Stimulated activated CD8-positive, alpha-beta memory T cell treated with anti-CD3 and anti-CD28 coated beads, Interleukin-12 subunit alpha, Interleukin-12 subunit beta, amount 100 ng/mL, for 4 hours (primary cell): ENCODE measurements at regions not wholly inside any gene's neighbourhood (a gene's known extent, or its start where the extent isn't known, plus 50 kb on each side); places are given as distances from the start of the nearest gene placed in this dataset.
"Not testable (repeated sequence)": the region's sequence is repeated elsewhere in the genome, so short reads cannot be mapped to it uniquely, and the experiment has no call there.

ENCODE experiments used
- DNase-seq: peaks from one replicate; pipeline ENCODE4 v3.0.0-alpha.2; 2020; ENCODE audit warnings: low read depth

DNA sequence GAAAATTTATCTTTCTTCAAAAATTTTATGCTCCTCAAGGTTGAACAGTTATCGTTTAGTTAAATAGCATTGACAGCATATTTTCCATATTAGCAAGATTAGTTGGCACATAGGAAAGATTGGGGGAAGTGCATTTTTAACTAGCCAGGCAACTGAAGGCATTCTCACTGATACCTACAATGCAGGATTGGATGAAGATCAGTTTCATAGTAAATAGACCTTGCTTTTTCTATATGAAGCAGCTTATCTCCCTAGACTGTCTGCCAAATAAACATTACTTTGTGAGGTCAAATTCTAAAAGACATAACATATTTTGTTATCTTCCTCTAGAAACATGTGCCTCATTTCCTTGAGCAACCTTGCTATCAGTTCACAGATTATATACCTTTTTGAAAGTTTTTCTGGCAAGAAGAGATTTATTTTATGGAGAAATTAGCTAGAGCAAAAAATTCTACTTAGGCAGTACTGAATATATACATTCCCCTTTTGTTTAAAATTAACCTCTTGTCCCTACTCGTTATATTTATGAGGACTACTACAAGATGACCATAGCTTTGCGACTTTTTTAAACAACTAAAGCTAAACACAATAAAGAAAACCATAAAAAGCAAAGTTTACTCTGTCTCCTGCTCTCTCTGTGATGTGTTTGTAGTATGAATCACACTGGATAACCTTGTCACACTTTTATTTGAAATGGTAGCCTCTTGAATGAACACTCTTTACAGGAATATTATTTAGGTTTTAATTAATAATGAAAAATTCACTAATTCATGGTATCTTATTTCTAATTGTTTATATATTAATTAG is 654.9 kb upstream of the TBL1XR1 start:
- DNase-seq, result no peak

GRCh38 chr3:177855021-177855420 is 657.7 kb upstream of the TBL1XR1 start:
- DNase-seq, result no peak

DNA sequence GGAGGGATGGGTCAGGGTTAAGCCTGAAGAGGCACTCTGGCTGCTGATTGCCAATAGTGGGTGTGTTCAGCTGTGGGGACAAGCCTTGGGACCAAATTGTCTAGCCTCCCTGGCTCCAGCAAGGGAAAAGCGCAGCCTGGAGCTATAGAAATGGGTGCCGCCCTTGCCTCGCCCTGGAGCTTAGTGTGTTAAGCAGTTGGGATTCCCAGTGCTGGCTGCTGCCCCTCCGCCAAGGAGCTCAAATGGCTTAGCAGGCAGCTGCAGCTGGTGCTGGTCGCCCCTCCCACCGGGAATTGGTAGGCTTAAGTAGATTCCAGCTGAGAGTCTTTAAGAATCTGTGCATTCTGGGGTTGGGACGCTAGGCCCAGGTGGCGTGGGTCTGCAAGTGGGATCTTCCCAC is 662.9 kb upstream of the TBL1XR1 start:
- DNase-seq, result no peak

DNA sequence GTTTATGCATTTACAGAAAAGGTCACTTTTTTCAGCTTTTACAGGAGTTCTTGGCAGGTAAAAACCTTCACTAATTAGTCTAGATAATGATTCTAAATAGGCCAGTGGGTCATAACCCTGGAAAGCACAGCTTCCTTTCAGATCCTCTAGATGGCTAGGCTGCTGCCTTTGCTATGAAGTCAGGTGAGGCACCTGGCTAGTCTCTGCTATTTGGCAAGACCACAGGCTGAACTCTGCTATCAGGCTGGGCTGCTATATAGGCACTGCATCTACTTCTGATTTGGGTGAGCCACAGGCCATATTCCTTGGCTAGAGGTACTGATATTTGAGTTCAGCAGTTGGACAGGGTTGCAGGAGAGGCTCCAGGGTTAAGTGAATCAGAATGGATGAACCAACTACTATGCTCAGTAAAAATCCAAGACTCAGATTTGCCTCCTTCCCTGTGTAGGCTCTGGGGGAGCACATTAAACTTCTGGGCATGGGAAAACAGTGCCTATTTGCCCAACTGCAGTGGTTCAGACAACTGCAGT is 665.7 kb upstream of the TBL1XR1 start:
- no peak for DNase-seq

GRCh38 chr3:177871267-177871666 is 665.0 kb upstream of the KCNMB2 start:
- not testable (repeated sequence) for DNase-seq

DNA sequence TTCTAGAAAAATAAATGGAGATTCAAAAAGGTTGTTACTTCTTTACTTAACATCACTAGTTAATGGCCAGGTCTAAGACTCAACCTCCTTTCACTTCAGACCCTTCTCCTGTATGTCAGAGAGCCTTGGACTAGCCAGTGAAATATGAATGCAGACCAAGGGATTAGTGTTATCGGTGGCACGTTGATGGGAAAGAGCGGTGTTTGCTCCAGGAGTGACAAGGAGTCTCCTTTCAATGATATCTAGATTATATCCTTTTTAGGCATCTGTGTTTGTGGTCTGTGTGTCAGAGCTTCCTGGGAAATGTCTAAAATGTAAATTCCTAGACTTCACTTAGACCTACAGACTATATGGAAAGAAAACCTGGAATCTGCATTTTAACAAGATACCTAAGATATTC is 658.0 kb upstream of the KCNMB2 start:
- no peak for DNase-seq

DNA sequence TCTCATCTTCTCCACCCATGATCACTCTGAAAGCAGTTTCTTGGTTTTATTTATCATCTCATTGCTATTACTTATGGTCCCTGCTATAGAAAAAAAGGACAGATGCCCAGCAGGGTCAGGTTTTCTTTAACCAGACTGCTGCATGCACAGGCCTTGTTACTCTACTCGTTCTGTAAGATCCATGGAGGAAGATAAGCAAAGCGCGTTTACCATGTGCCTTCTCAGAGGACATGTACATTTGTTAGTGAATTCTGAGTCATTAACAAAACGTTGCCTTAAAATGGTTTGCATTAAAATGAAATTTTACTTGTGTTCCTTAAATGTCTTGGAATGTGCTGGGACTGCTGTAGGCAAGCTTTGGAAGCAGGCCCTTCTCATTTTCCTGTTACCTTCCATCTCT is 657.3 kb upstream of the KCNMB2 start:
- DNase-seq, result no peak

- DNase-seq, result no peak
Measured at GRCh38 chr3:177881351-177881750, 654.9 kb upstream of the KCNMB2 start.

GRCh38 chr3:177882124-177882648 is 654.0 kb upstream of the KCNMB2 start:
- DNase-seq, result no peak

DNA sequence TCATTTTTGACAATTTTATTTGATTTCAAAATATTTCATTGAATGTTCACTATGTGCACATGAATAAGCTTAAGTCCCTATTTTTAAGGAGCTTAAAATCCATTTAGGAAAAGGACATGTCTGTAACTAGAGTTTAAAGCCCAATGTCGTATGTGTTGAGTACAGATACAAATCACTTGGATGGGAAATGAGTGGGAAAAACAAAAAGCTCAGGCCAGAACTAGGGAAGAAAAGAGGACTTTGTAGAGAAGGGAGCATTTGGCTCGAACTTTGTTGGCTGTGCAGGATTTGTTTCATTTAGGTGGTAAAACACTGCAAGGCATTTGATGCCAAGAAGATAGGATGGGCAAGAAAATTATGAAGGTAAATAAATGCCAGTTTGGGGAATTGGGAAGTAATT is 653.1 kb upstream of the KCNMB2 start:
- DNase-seq, result no peak

DNA sequence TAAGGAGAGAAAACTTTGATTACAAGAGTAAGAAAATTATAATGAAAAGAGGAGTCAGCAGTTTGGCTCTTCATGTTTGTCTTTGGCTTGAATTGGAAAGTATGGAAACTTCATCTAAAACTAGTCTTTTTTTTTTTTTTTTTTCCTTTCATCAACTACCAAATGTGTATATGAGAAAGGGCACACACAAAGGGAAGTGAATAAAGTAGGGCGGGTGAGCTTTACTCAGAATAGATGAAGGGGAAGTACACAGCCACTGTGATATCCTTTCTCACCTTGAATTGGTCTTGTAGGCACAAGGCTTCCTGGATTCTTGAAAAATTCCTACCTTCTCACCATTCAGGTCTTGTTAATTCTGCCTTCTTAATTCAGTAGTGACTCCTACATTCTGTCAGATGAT is 652.3 kb upstream of the KCNMB2 start:
- DNase-seq, result no peak

GRCh38 chr3:177885063-177885462 is 651.2 kb upstream of the KCNMB2 start:
- DNase-seq, result no peak

DNA sequence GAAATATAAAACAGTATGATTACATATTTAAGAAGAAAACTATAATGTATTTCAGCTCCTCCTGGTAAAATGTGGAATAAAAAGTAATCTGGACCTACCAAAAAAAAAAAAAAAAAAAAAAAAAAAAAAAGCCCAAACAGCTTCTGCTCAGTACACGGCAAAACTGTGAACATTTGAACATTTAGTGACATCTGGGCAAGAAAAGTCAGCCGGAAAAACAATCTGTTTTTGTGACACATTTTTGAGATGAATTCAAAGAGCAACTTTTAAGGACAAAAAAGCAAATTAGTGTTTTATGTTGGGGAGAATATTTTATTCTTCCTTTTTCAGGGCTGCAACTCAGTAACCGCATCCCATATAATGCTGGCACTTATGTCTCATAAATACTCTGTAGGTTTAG is 649.7 kb upstream of the KCNMB2 start:
- no peak for DNase-seq

DNA sequence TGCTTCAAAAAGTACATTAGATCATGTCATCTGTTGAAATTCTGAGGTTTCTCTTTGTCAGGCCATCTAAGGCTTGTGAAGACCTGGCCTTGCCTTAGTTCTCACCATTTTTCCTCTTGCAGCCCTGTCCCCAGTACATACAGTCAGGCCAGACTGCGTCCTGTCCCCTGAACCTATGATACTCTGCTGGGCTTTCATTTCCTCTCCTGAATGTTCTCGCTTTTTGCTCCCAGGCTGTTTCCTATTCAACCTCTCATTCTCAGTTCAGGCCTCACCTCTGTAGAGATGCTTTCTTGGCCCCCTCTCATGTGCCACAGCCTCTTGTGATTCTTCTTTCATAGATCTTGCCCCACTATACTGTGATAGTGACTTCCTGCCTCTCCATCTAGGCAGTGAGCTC is 648.8 kb upstream of the KCNMB2 start:
- no peak for DNase-seq

DNA sequence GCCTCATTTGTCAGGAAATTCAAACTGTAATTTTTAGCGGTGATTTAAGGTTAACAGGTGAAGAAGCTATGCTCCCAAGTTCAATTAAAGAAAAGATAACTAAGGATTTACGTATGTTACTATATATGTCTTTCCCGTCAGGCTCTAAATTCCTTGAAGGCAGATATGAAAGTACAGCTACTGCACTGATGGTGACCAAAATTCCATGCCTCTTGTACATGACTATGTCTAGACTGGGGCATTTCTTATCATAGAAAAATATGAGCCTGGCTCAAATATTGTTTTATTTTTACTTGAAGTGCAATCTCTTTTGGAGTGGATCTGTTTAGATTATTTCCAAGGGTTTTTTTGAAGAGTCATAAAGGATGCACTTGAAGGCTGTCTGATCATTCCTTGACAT is 647.1 kb upstream of the KCNMB2 start:
- no peak for DNase-seq

DNA sequence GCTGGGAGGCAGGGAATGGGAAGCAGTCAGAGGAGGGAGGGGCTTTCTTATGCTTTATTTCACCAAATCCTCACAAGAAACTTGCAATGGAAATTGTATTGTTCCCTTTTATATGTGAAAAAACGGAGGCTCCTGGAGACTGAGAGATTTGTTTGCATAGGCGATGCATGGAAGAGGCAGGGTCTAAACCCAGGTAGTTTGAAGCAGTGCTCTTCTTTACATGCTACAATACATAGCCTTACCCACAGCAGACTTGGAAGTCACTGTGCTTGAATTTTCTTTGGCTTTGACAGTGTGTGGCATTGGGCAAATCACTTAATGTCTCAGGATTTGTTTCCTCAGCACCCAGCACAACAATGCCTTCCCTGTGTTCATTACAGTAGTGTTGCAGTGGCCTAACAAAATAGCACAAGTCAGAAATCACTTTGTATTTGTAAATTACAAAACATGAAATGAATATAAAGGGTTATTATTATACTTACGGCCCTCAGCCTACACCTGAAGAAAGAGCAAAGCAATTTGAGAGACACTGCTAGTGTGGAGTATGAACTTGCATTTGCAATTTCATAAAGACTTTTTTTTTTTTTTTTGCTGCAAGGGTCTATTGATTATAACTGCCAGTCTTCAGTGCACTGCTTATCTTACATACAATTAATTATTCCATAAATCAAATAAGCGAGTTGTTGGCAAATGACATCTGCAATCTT is 646.4 kb upstream of the KCNMB2 start:
- DNase-seq, result no peak

DNA sequence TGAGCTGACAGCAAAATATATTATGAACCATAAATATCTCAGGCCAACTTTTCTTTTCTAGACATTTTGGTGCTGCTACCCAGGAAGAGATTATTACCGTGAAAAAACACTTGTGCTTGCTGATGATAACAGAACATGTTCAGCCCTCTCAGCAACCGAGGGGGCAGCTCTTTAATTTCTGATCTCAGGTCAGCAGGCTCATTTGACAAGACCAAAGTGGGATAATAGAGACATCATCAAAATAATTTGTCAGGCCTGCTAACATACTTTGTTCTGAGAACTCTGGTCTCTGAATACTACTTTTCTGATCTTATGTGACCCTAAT is 645.9 kb upstream of the KCNMB2 start:
- no peak for DNase-seq

DNA sequence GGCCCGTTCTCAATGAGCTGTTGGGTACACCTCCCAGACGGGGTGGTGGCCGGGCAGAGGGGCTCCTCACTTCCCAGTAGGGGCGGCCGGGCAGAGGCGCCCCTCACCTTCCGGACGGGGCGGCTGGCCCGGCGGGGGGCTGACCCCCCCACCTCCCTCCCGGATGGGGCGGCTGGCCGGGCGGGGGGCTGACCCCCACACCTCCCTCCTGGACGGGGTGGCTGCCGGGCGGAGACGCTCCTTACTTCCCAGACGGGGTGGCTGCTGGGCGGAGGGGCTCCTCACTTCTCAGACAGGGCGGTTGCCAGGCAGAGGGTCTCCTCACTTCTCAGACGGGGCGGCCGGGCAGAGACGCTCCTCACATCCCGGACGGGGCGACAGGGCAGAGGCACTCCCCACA is 644.7 kb upstream of the KCNMB2 start:
- DNase-seq, result not testable (repeated sequence)

GRCh38 chr3:177893331-177893730 is 642.9 kb upstream of the KCNMB2 start:
- DNase-seq, result no peak

DNA sequence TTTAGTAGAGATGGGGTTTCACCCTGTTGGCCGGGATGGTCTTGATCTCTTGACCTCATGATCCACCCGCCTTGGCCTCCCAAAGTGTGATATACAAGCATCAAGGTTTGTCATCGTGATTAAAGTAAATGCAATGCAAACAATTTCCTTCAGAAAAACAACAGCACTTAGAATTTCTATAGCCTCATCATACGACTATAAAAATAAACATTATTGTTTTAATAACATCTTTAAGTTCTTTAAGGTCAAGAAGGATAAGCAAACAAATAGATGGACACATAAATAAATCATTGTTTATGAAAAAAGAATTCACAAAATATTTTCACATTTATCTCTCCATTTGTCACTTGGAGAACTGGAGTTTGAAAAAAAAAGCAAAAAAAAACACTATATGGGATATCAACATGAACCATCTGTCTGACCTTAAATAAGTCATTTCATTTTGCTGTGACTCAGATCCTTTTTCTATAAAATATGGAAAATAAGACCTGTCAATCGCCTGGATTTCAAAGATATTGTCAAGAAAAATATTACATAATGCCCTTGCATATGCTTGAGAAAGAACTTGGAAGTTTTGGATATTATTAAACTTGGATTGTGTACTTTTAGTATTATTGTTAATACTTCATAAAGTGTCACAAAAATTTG is 642.0 kb upstream of the KCNMB2 start:
- no peak for DNase-seq

DNA sequence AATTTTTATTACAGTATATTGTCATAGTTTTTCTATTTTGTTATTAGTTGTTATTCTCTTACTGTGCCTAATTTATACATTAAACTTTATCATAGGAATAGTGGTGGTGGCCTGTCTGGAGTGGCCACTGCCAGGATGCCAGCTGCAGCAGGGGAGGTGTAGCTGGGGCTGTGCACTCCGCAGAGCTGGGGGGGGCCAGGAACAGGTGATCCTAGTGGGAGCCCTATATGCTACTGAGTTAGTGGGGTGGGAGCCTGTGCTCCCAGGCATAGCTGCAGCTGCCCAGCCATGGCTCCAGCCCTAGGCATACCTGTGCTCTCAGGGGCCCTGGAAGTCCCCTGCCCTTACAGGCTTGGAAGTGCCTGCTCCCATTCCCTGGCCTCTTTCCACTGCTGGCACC is 638.1 kb upstream of the KCNMB2 start:
- DNase-seq, result no peak

GRCh38 chr3:177899275-177900067 is 636.8 kb upstream of the KCNMB2 start:
- no peak for DNase-seq
